ENCODE measurements at regions not wholly inside any gene's neighbourhood (a gene's known extent, or its start where the extent isn't known, plus 50 kb on each side); places are given as distances from the start of the nearest gene placed in this dataset.
"Not testable (repeated sequence)": the region's sequence is repeated elsewhere in the genome, so short reads cannot be mapped to it uniquely, and the experiment has no call there.

- TF ChIP-seq CTCF, POLR2AphosphoS5 (IDR thresholded peaks at IDR 0.05): not testable (repeated sequence)
Measured at GRCh38 chr21:10461445-10461844, 59.9 kb upstream of the TPTE start.

Data from esophagus muscularis mucosa (tissue), 3 donors.